Right ventricle myocardium inferior (tissue), 1 donor: ENCODE measurements at regions not wholly inside any gene's neighbourhood (a gene's known extent, or its start where the extent isn't known, plus 50 kb on each side); places are given as distances from the start of the nearest gene placed in this dataset.
"Not testable (repeated sequence)": the region's sequence is repeated elsewhere in the genome, so short reads cannot be mapped to it uniquely, and the experiment has no call there.

Source experiments
- ATAC-seq: fragments of 200-7000 bp; cut with Tn5 transposase; one replicate; pipeline ENCODE4 v1.9.1; 2020; ENCODE audit warnings: mild to moderate bottlenecking, moderate library complexity
- DNase-seq: peaks from one replicate; pipeline ENCODE4 v3.0.0; 2021; ENCODE audit errors: missing footprints
- intact Hi-C: fragments of 100-400 bp; cut with DNase I; formaldehyde crosslinking; loops from one replicate; pipeline ENCODE4 v1.11.0; 2022
- donor health status: DM: no; HTN: yes; CAD: no; lungs with severe emphysema.

- no peak for ATAC-seq
Measured at GRCh38 chr2:147165697-147166382, 679.0 kb upstream of the ACVR2A start.

GRCh38 chr2:147164563-147164962, 680.3 kb upstream of the ACVR2A start:
- ATAC-seq, result no peak
- DNase-seq, result no peak
- intact Hi-C loops, result no loop called here

More at GRCh38 chr2:147165697-147166382, 679.0 kb upstream of the ACVR2A start:
- intact Hi-C loops, result no loop called here
- no peak for DNase-seq

GRCh38 chr2:147161746-147162145, 683.1 kb upstream of the ACVR2A start:
- no peak for DNase-seq
- no peak for ATAC-seq
- intact Hi-C loops, result no loop called here

- intact Hi-C loops, result no loop called here
- ATAC-seq, result no peak
- DNase-seq, result no peak
Measured at GRCh38 chr2:147156970-147157369, 687.9 kb upstream of the ACVR2A start.

- no peak for ATAC-seq
- intact Hi-C loops, result no loop called here
- DNase-seq, result no peak
Measured at GRCh38 chr2:147150241-147150635, 694.6 kb upstream of the ACVR2A start.

- ATAC-seq (no peak), DNase-seq (no peak)
- intact Hi-C loops, result no loop called here
Measured at GRCh38 chr2:147149575-147150240, 695.1 kb upstream of the ACVR2A start.

GRCh38 chr2:147147802-147148201, 697.0 kb upstream of the ACVR2A start:
- DNase-seq (no peak), ATAC-seq (no peak)
- intact Hi-C loops, result no loop called here

GRCh38 chr2:147141930-147142329, 702.9 kb upstream of the ACVR2A start:
- no peak for DNase-seq
- intact Hi-C loops, result no loop called here
- ATAC-seq, result no peak

- ATAC-seq, DNase-seq, intact Hi-C loops: not testable (repeated sequence)
Measured at GRCh38 chr2:147139732-147140131, 705.1 kb upstream of the ACVR2A start.

- DNase-seq (no peak), ATAC-seq (no peak)
- intact Hi-C loops, result no loop called here
Measured at GRCh38 chr2:147137711-147138110, 707.1 kb upstream of the ACVR2A start.

- no peak for DNase-seq
- intact Hi-C loops, result no loop called here
- ATAC-seq, result no peak
Measured at GRCh38 chr2:147135376-147135775, 709.5 kb upstream of the ACVR2A start.

- intact Hi-C loops, result no loop called here
- no peak for ATAC-seq
- DNase-seq, result no peak
Measured at GRCh38 chr2:147133286-147133908, 711.4 kb upstream of the ACVR2A start.

GRCh38 chr2:147125145-147125544, 719.7 kb upstream of the ACVR2A start:
- intact Hi-C loops, result no loop called here
- no peak for ATAC-seq
- no peak for DNase-seq

GRCh38 chr2:147122944-147123343, 721.9 kb upstream of the ACVR2A start:
- no peak for DNase-seq
- ATAC-seq, result no peak
- intact Hi-C loops, result no loop called here

GRCh38 chr2:147110962-147111361, 733.9 kb upstream of the ACVR2A start:
- no peak for ATAC-seq
- DNase-seq, result no peak
- intact Hi-C loops, result no loop called here

- DNase-seq (no peak), ATAC-seq (no peak)
- intact Hi-C loops, result no loop called here
Measured at GRCh38 chr2:147110317-147110716, 734.5 kb upstream of the ACVR2A start.

GRCh38 chr2:147109291-147109690, 735.5 kb upstream of the ACVR2A start:
- DNase-seq (no peak), ATAC-seq (no peak)
- intact Hi-C loops, result no loop called here

- ATAC-seq, result no peak
- no peak for DNase-seq
- intact Hi-C loops, result no loop called here
Measured at GRCh38 chr2:147108548-147108947, 736.3 kb upstream of the ACVR2A start.

GRCh38 chr2:147101941-147102790, 742.7 kb upstream of the ACVR2A start:
- ATAC-seq (no peak), DNase-seq (no peak)
- intact Hi-C loops, result no loop called here
